ENCODE measurements at regions not wholly inside any gene's neighbourhood (a gene's known extent, or its start where the extent isn't known, plus 50 kb on each side); places are given as distances from the start of the nearest gene placed in this dataset.

DNA sequence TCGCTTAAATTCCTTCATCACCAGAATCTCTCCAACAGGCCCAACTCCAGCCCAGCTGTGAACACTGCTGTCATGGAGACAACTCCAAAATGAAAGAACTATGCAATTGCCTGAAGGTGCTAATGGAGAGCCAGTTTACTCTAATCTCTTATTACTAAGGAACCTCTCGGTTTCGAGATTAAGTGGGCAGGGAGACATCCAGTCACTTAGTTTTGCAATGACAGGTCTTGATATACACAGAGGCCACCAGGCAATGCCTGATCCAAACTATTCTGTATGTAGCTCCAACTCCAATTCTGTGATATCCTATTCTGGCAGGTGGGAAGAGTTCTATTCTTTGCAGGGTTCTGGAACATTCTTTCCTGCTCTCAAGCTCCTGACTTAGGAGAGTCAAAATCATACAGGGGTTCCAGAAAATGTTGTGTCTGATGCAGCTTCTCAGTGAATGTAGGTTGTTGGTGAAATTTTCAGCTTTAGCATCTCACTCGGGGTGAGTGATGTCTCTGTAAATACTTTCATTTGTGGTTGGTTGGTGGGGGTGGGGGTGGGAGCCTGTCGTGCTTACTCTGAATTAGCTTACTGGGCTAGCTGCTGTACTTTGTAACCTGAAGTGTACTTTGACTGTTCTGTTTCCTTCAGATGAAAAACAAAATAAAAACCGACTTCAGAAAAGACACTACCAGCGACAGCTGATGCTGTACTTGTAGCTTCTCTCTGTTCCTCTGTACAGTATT lies 170.9 kb downstream of the PALM2AKAP2 start:
- DNase-seq (ENCODE audit: low spot score): no peak

- DNase-seq (ENCODE audit: low spot score): no peak
Observed at GRCh38 chr9:109953300-109953699, 173.3 kb downstream of the PALM2AKAP2 start.

GRCh38 chr9:109953813-109954497 lies 174.0 kb downstream of the PALM2AKAP2 start:
- DNase-seq (ENCODE audit: low spot score): no peak

DNA sequence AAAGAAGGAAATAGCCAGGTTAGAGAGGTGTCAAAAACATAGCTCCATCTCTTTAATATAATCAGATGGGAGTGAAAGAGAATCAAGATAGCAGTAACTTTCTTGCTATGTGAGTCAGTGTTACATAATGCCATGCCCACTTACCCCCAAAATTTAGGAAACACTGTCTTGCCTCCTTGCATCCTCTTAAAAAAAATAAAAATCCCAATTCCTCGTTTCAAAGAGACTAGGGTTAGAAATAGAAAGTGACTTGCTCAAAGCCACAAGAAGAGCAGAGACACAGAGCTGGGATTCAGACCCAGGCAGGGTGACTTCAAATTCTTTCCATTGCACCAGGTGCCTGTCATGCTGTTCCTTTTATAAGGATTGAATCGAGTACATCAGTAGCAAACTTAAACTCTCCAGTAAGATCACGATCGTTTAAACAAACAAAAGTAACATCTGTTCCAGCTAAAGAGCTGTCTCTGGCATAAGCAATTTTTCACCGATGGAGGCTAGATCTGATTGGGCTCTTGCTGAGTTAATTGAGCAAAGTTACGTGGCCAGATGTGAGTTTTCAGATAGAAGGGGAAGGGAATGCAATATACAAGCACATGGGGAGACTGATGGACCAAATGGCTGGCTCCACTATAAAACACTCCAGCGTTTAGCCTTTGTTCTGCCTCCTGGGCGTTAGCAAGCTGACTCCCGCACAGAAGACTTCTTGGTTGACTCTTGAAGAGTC lies 176.9 kb downstream of the PALM2AKAP2 start:
- DNase-seq (ENCODE audit: low spot score): no peak

GRCh38 chr9:109959679-109960078 lies 179.7 kb downstream of the PALM2AKAP2 start:
- no peak for DNase-seq (ENCODE audit: low spot score)

DNA sequence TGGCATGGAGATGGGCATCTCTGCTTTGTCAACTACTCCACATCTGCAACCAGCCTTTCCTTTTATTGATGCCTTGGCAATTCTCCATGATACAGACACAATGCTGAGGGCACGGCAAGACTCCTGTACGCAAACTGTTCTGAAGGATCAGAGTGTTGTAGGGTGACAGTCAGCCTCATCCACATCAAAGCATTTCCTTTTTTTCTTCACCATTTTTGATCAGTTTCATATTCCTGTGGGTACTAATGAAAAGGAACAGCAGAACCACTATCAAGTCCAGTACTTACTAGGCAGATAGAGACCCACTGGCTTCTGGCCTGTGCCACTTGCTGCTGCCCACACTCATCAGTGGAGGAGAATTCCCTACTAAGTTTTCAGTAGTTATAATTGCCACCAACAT lies 181.6 kb downstream of the PALM2AKAP2 start:
- no peak for DNase-seq (ENCODE audit: low spot score)

- DNase-seq (ENCODE audit: low spot score): no peak
Observed at GRCh38 chr9:109962215-109962614, 182.2 kb downstream of the PALM2AKAP2 start.

GRCh38 chr9:109963079-109963478 lies 183.1 kb downstream of the PALM2AKAP2 start:
- DNase-seq (ENCODE audit: low spot score): no peak

DNA sequence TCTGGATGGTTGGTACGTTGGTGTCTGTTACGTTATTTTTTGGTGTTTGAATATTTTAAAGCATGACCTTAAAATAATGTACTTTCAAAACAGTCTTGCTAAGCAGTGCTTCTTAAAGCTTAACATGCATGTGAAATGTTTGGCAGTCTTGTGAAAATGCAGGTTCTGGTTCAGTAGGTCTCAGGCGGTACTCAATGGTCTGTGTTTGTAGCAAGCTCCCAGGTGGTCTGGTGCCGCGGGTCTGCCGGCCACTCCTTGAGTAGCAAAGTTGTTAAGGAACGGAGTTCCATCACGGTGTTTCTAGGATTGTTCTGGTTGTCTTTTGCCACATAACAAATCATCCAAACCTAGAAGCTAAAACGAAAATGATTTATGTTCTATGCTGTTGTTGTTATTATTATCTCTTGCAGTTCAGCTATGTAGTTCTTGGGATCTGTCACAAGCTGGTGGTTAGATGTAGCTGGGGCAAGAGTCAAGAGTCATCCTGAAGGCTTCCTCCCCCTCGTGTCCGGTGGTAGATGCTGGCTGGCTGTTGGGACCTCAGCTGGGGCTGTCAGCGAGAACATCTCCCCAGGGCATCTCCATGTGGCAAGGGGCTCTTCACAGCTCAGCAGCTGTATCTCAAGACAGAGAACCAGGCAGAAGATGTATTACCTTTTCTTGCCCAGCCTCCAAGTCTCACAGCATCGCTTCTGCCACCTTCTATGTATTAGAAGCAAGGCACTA lies 186.8 kb downstream of the PALM2AKAP2 start:
- DNase-seq (ENCODE audit: low spot score): no peak

- DNase-seq (ENCODE audit: low spot score): no peak
Observed at GRCh38 chr9:109967651-109968642, 187.9 kb downstream of the PALM2AKAP2 start.

- no peak for DNase-seq (ENCODE audit: low spot score)
Observed at GRCh38 chr9:109969011-109969410, 189.0 kb downstream of the PALM2AKAP2 start.

- DNase-seq (ENCODE audit: low spot score): no peak
Observed at GRCh38 chr9:109969573-109970237, 189.7 kb downstream of the PALM2AKAP2 start.

DNA sequence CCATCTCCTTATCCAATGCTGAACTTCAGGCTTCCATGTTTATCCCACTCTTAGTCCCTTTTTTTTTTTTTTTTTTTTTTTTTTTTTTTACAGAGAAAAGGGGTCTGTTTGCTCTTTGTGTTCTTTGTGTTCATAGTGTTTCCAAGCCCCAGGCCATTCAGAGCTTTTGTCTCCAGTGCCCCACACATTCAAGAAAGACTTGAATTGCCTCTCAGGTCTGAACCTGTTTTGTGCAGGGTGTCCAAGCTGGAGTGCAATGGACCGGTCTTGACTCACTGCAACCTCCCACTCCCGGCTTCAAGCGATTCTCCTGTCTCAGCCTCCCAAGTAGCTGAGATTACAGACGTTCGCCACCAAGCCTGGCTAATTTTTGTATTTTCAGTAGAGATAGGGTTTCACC lies 191.2 kb downstream of the PALM2AKAP2 start:
- DNase-seq (ENCODE audit: low spot score): no peak

DNA sequence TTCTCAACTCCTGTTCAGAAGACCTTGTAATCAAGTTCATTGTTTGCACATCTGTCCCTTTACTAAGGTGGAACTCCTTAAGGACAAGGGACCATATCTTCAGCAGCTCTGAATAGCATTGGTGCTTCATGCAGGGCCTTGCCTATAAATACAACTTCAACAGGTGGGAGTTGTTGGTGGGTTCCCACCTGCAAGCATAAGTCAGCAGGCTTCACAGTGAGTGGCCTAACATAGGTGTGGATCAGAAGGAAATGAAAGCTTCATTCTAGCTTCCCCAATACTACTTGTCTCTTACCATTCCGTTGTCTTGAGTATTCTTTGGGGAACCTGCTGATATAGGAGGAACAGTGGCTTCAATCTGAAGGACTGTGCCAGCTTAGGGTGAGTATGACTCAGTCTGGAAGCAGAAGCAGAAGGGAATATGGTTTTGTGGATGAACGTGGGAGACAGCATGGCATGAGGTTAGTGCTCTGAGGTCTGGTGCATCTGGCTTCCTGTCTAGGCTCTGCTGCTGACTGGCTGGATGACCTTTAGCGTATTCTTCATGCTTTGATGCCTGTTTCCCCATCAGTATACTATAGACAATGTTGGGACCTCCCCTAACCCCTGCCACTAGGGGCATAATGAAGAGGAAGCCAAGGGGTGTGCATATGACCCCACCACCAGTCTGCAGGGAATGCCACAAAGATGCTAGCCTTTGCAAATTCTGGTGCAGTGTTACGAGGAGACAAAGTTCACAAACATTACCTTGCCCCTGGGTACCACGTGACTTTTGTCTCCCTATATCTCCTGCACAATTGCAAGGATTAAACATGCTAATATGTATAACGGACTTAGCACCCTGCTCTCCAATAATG lies 192.3 kb downstream of the PALM2AKAP2 start:
- DNase-seq (ENCODE audit: low spot score): no peak

DNA sequence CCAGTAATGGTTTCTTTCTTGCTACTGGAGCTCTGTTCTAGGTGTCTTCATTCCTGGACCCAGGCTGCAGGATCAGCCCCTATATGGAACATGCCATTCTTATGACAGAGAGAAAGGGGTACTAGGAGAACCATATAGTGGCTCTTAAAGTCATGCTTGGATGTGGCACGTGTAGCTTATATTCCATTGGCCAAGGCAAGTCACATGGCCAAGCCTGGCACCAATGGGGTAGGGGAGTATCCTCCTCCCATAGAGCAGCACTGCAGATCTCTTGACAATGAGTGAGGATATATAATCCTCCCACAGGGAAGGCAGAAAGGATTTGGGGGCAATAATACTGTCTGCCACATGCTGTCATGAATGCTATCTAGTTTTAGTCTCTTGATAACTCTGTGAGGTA lies 193.3 kb downstream of the PALM2AKAP2 start:
- DNase-seq (ENCODE audit: low spot score): no peak

- no peak for DNase-seq (ENCODE audit: low spot score)
Observed at GRCh38 chr9:109974143-109974917, 194.3 kb downstream of the PALM2AKAP2 start.

DNA sequence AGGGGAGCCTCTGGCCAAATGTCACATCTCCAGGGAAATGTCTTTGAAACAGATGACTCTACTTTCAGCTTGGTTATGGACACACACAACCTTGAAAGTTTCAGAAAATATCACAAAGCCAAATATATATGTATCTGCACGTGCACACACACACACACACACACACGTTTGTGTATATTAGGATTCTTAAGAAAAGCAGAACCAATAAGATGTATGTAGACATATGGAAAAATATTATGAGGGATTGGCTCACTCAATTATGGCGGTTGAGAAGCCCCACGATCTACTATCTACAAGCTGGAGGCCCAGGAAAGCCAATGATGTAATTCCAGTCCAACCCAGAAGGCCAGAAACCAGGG lies 194.9 kb downstream of the PALM2AKAP2 start:
- DNase-seq (ENCODE audit: low spot score): no peak

DNA sequence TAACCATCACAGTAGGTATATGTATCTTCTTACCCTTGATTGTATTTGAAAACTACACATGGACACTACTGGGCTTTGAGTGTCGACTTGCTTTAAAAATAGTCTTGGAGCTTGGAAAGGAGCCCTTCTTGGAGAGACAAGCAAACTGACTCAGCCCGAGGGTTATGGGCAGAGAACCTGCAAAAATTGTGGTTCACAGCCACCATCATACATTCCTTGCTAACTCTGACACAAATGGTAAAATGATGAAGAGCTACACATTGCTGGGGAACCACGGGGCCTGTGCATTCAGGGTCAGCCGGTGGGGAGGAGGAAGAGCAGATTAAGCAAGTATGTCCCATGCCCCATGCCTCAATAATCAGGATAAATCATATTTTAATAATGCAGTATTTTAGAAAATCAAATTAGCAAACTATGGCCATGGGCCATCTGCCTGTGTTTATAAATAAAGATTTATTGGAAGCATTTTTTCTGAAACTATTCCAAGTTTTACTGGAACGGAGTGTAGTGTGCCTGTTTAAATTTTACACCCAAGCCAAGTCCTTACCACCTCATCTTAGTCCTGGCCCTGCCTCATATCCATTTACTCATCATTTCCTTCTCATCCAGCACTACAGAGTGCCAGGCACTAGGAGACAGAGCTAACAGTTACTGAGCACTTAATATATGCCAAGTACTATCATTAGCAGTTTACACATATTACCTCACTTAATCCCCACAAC lies 195.7 kb downstream of the PALM2AKAP2 start:
- DNase-seq (ENCODE audit: low spot score): no peak
